Cardiac muscle cell (in vitro differentiated cells and primary cell): ENCODE measurements at regions not wholly inside any gene's neighbourhood (a gene's known extent, or its start where the extent isn't known, plus 50 kb on each side); places are given as distances from the start of the nearest gene placed in this dataset.
"Not testable (repeated sequence)": the region's sequence is repeated elsewhere in the genome, so short reads cannot be mapped to it uniquely, and the experiment has no call there.

Experiments used
- DNase-seq, 2 donors: peaks; one replicate each; pipeline versions ENCODE4 v3.0.0 to v3.0.0-alpha.2; 2010 to 2017; ENCODE audit warnings: low read depth in 1 of 2, low spot score in 1 of 2
- H3K27ac ChIP-seq: fragments of 200-600 bp; sonication (generic); 2 replicates; pipeline ENCODE4 v1.5.1; 2016
- H3K27me3 ChIP-seq: fragments of 200-600 bp; sonication (generic); 2 replicates; pipeline ENCODE4 v1.6.0; 2016; ENCODE audit warnings: control low read depth
- H3K36me3 ChIP-seq: fragments of 200-600 bp; sonication (generic); 2 replicates; pipeline ENCODE4 v1.5.1; 2016; ENCODE audit warnings: control low read depth
- H3K4me1 ChIP-seq: fragments of 200-600 bp; sonication (generic); 2 replicates; pipeline ENCODE4 v1.8.1; 2017; ENCODE audit warnings: low read depth, mild to moderate bottlenecking, mixed run types
- H3K4me3 ChIP-seq: fragments of 200-600 bp; sonication (generic); 2 replicates; pipeline ENCODE4 v1.5.1; 2016; ENCODE audit warnings: mild to moderate bottlenecking
- H3K9me3 ChIP-seq: fragments of 200-600 bp; sonication (generic); 2 replicates; pipeline ENCODE4 v1.5.1; 2017; ENCODE audit warnings: low read depth, mild to moderate bottlenecking, control low read depth
- TF ChIP-seq, protein P1 (sequence below): IDR thresholded peaks from 2 replicates; pipeline ENCODE4 v1.5.1; 2012; ENCODE audit warnings: low read depth, mild to moderate bottlenecking, low read length

GRCh38 chr2:186424265-186424664, 61.8 kb upstream of the ZC3H15 start:
- no peak overlapping the region for H3K4me3 ChIP-seq
- no peaks in the 10 kb centered on the region for H3K9me3 ChIP-seq
- no peaks in the 10 kb centered on the region for H3K27me3 ChIP-seq
- DNase-seq, result no peak
- no peaks in the 10 kb centered on the region for H3K4me1 ChIP-seq
- TF ChIP-seq, protein P1, sequence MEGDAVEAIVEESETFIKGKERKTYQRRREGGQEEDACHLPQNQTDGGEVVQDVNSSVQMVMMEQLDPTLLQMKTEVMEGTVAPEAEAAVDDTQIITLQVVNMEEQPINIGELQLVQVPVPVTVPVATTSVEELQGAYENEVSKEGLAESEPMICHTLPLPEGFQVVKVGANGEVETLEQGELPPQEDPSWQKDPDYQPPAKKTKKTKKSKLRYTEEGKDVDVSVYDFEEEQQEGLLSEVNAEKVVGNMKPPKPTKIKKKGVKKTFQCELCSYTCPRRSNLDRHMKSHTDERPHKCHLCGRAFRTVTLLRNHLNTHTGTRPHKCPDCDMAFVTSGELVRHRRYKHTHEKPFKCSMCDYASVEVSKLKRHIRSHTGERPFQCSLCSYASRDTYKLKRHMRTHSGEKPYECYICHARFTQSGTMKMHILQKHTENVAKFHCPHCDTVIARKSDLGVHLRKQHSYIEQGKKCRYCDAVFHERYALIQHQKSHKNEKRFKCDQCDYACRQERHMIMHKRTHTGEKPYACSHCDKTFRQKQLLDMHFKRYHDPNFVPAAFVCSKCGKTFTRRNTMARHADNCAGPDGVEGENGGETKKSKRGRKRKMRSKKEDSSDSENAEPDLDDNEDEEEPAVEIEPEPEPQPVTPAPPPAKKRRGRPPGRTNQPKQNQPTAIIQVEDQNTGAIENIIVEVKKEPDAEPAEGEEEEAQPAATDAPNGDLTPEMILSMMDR, result no peak
- no peaks in the 10 kb centered on the region for H3K36me3 ChIP-seq
- no peak overlapping the region for H3K27ac ChIP-seq

DNA sequence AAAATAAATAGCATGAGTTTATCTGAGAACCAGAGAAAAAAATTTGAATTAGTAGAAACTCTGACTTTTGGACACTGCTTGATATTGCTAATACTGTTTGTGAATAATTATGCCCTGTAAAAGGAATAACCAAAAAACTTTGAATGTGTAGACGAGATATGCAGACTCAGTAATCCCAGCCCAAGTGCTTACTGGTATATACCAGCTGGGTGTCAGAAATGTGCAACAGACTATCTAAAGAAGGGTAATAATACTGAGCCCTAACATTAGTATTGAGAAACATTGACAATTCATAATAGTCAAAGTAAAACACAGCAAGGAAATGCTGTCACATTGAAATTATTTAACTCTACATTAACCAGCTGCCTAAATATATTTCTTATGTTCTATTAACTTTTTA, 60.5 kb upstream of the ZC3H15 start:
- Histone ChIP-seq H3K36me3 (no peaks in the 10 kb centered on the region), H3K27me3 (no peaks in the 10 kb centered on the region), H3K4me3 (no peak overlapping the region), H3K27ac (no peak overlapping the region), H3K4me1 (no peaks in the 10 kb centered on the region), H3K9me3 (no peaks in the 10 kb centered on the region)
- TF ChIP-seq, protein P1, result no peak
- no peak for DNase-seq

DNA sequence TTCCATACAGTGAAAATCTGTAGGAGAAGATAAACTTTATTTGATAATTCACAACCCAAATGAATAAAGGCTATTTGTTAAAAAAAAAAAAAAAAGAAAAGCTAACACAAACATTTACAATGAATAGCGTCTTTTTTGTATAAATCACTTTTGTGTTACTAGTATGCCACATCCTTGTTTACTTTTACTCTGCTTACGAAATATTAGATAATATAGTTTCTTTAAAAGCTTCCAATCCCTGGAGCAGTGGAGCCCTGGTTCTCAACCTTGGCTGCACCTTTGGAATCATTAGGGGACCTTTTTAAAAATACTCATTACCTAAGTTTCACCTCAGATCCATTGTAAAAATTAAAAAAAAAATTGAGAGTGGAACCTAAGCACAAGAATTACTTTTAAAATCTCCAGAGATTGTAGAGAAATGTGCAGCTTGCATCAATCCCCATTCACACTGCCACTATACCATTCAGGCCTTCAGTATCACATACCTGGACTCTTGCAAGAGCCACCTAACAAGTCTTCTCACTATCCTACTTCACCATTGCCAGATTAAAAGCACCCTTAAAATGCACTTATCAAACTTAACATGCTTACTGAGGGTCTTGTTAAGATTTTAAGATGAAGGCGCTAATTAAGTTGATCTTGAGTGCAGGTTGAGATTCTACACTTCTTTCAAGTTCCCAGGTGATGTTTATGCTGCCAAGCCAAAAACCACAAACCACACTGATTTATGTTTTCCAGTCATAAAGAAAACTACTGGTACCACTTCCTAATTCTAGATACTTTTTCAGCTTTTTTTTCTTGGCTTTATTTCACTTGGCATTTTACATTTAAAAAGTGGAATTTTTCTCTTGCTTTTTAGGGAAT, 59.7 kb upstream of the ZC3H15 start:
- Histone ChIP-seq H3K4me1 (no peaks in the 10 kb centered on the region), H3K9me3 (no peaks in the 10 kb centered on the region), H3K27ac (no peak overlapping the region), H3K36me3 (no peaks in the 10 kb centered on the region), H3K27me3 (no peaks in the 10 kb centered on the region), H3K4me3 (no peak overlapping the region)
- TF ChIP-seq, protein P1, result no peak
- DNase-seq, result no peak

DNA sequence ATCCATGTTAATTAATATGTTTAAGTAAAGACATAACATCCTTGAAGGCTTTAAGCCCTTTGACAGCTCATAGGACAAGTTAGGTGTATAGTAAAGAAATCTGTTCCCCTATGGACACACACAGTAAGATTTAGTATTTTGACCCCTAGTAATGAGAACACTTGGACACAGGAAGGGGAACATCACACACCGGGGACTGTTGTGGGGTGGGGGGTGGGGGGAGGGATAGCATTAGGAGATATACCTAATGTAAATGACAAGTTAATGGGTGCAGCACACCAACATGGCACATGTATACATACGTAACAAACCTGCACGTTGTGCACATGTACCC, 59.1 kb upstream of the ZC3H15 start:
- H3K27me3 ChIP-seq, H3K27ac ChIP-seq, H3K4me1 ChIP-seq, H3K9me3 ChIP-seq, H3K36me3 ChIP-seq, H3K4me3 ChIP-seq, DNase-seq: not testable (repeated sequence)

GRCh38 chr2:186427970-186428369, 58.1 kb upstream of the ZC3H15 start:
- TF ChIP-seq, protein P1, result no peak
- Histone ChIP-seq H3K27ac (no peak overlapping the region), H3K9me3 (no peaks in the 10 kb centered on the region), H3K4me3 (no peak overlapping the region), H3K36me3 (no peaks in the 10 kb centered on the region), H3K4me1 (no peaks in the 10 kb centered on the region), H3K27me3 (no peaks in the 10 kb centered on the region)
- DNase-seq, result no peak

GRCh38 chr2:186429104-186429503, 57.0 kb upstream of the ZC3H15 start:
- DNase-seq, result no peak
- Histone ChIP-seq H3K4me1 (no peaks in the 10 kb centered on the region), H3K27me3 (no peaks in the 10 kb centered on the region), H3K36me3 (no peaks in the 10 kb centered on the region), H3K4me3 (no peak overlapping the region), H3K27ac (no peak overlapping the region), H3K9me3 (no peaks in the 10 kb centered on the region)
- TF ChIP-seq, protein P1, result no peak
